Fibroblast of pulmonary artery (primary cell): ENCODE measurements at regions not wholly inside any gene's neighbourhood (a gene's known extent, or its start where the extent isn't known, plus 50 kb on each side); places are given as distances from the start of the nearest gene placed in this dataset.

ENCODE experiments used
- DNase-seq: peaks from one replicate; pipeline ENCODE4 v3.0.0-alpha.2; 2010; ENCODE audit warnings: low read depth
- H3K4me3 ChIP-seq: replicated peaks from 2 replicates; pipeline ENCODE4 v1.5.1; 2011; ENCODE audit warnings: low read depth, mild to moderate bottlenecking, control low read depth, low read length, moderate library complexity
- TF ChIP-seq, protein P1 (sequence below): IDR thresholded peaks from 2 replicates; pipeline ENCODE4 v1.5.1; 2011; ENCODE audit warnings: mild to moderate bottlenecking, control low read depth, low read length, inconsistent platforms; ENCODE audit errors: missing control alignments

DNA sequence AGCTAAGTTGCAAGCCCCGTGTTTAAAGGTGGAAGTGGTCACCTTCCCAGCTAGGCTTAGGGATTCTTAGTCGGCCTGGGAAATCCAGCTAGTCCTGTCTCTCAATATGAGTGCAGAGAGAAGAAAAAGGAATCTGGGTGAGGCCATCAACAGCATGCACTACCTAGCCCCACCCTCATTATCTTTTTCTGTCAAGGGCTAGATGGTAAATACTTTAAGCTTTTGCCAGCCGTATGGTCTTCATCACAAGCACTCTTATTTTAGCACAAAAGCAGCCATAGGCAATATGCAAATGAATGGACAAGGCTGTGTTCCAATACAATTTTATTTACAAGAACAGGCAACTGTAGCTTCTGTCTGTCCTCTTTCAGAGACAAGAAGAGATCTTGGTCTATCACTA lies 282.9 kb downstream of the ZNF674 start:
- no peak for DNase-seq
- H3K4me3 ChIP-seq, result no peak overlapping the region
- TF ChIP-seq, protein P1, sequence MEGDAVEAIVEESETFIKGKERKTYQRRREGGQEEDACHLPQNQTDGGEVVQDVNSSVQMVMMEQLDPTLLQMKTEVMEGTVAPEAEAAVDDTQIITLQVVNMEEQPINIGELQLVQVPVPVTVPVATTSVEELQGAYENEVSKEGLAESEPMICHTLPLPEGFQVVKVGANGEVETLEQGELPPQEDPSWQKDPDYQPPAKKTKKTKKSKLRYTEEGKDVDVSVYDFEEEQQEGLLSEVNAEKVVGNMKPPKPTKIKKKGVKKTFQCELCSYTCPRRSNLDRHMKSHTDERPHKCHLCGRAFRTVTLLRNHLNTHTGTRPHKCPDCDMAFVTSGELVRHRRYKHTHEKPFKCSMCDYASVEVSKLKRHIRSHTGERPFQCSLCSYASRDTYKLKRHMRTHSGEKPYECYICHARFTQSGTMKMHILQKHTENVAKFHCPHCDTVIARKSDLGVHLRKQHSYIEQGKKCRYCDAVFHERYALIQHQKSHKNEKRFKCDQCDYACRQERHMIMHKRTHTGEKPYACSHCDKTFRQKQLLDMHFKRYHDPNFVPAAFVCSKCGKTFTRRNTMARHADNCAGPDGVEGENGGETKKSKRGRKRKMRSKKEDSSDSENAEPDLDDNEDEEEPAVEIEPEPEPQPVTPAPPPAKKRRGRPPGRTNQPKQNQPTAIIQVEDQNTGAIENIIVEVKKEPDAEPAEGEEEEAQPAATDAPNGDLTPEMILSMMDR, result no peak

DNA sequence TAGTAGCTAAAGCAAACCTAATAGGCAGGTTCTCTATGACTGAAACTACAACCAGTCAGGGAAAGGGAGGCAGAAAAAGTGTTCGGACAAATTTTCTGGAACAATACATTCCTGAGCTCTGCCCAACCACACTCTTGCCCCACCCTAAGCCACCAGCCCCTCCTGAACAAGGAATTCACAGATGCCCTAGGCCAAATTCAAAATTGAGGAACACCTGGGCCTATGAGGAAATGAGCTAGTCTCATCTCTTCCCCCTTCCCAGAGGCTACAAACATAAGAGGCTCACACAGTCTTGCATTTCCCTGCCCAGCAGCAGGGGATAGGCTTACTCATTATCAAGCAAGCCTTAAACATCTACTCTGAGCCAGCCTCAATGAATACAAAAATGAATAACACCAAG lies 284.7 kb downstream of the ZNF674 start:
- no peak overlapping the region for H3K4me3 ChIP-seq
- TF ChIP-seq, protein P1, result no peak
- DNase-seq, result no peak

DNA sequence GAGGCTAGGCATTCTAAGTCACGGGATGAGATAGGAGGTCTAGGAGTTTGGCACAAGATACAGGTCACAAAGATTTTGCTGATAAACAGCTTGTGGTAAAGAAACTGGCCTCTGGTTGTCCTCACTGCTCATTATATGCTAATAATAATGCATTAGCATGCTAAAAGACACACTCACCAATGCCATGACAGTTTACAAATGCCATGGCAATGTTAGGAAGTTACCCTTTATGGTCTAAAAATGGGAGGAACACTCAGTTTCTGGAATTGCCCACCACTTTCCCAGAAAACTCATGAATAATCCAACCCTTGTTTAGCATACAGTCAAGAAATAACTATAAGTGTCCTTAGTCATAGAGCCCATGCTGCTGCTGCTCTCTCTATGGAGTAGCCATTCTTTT lies 286.9 kb downstream of the ZNF674 start:
- no peak overlapping the region for H3K4me3 ChIP-seq
- TF ChIP-seq, protein P1, result no peak
- no peak for DNase-seq

DNA sequence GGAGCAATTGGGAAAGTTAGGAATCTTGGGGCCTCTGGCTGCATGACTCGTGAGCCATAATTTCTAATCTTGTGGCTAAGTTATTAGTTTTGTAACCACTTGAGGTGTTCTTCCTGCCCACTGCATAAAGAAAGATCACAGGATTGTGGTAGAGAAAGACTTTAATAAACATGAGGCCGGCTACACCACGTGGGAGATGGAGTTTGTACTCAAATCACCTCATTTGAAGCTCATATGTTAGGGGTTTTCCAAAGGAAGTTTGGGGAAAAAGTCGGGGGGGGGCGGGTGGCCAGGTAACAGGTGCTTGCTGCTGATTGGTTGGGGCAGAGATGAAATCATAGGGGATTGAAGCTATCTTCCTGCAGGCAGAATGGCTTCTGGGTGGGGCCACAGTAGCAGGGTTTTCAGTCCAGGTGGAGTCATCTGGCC lies 287.8 kb downstream of the ZNF674 start:
- H3K4me3 ChIP-seq, result no peak overlapping the region
- no peak for DNase-seq

DNA sequence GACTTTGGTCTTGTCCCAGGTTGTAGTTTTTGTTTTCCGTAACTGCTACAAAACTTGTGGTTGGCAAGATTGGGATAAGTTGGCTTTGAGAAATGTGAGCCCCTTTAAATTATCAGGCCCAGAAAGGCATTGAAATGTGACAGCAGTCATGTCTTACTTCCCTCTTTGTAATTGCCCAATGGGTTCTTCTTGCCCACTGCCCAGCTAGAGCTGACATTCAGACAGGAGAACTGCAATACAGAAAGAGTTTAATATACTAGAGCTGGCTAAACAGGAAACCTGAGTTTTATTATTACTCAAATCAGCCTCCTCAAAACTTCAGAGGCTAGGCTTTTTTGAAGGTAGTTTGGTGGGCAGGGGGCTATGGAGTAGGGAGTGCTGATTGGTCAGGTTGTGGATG lies 288.3 kb downstream of the ZNF674 start:
- H3K4me3 ChIP-seq, result no peak overlapping the region
- TF ChIP-seq, protein P1, result no peak
- DNase-seq, result no peak

More for the DNA sequence above, 287.8 kb downstream of the ZNF674 start:
- TF ChIP-seq, protein P1, result no peak

DNA sequence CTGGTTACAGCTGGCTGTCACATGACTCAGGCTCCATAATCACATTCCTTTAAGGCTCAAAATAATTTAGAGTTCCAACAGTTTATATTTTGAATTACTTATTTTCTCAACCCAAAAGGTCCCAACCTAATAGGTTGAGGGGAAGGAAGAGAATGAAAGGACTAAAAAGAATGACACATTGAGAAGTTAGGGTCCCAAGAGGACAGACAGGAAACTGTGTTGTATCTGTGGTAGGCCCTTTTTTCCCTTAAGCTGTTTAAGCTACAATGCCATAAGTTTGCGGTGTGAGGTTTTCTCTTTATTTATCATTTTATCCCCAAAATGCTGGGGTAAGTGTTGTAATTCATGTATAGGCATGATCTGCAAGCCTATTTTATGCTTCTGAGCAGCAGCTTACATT lies 290.2 kb downstream of the ZNF674 start:
- TF ChIP-seq, protein P1, result no peak
- no peak overlapping the region for H3K4me3 ChIP-seq
- no peak for DNase-seq

DNA sequence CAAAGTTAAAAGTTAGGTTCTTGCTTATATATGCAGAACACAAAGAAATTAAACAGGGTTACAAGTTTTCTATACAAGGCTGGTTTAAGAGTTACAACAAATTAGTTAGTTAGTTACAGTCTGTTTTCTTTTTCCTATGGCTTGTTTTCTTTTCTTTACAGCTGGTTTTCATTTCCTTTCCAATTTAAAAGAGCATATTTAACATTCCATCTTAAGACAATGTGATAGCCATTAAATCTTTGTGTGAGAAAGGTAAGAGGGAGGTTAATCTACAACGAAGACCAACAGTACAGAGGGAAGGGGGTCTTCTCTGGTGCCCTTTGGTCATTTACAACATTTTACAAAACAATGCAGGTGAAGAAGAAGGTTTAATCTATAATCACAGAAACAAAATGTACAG lies 290.6 kb downstream of the ZNF674 start:
- TF ChIP-seq, protein P1, result no peak
- DNase-seq, result no peak
- H3K4me3 ChIP-seq, result no peak overlapping the region
